ENCODE measurements at regions not wholly inside any gene's neighbourhood (a gene's known extent, or its start where the extent isn't known, plus 50 kb on each side); places are given as distances from the start of the nearest gene placed in this dataset.

GRCh38 chr10:44051584-44052385 is 333.1 kb downstream of the CXCL12 start:
- intact Hi-C loops (cut with DNase I), result no loop called here
- peak in 15 of 42 donors; percentile 3 to 61 (median 37) for DNase-seq

DNA sequence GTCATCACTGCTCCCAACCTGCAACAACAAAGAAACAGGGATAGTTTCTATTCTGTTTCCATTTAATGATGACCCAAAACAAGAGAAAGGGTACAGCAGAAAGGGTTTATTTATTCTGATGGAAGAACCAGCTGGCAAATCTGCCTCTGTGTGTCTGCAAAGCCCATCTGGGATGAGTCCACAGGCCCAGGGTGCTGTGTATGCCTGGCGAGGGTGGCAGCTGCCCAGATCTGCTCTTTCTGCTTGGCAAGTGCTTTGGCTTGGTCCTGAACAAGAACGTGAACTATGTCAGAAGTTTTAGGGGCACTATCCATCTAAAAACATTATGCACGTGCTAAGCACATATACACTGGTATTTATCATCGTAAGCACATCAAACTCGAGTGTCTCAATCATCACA is 333.8 kb downstream of the CXCL12 start:
- intact Hi-C loops (cut with DNase I), result no loop called here
- DNase-seq, result no peak

DNA sequence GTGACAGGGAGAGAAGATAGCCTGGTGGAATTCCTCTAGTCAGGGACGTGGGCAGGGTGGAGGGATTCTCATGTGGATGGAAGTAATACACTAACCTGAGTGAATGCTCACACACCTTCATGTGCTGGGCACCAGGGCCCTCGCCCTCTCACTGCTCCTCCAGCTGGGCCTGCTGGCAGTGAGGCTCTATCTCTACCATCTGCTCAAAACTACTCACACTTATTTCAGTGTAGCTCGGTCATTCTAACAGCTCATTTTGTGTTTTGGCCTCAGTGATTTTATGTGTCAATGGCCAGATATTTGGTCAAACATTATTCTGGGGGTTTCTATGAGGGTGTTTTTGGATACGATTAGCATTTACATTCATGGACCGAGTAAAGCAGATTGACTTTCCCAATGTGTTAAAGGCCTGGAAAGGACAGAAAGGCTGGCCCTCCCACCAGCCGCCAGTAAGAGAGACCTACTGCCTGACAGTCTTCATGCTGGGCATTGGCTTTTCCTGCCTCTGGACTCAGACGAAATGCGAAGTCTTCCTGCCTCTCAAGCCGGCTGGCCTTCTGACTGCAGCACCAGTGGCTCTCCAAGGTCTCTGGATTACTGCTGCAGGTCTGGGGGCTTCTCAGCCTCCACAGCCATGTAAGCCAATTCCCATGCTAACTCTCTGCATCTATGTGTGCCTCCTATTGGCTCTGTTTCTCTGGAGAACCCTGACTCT is 335.4 kb downstream of the CXCL12 start:
- intact Hi-C loops (cut with DNase I), result no loop called here
- no peak for DNase-seq

GRCh38 chr10:44047361-44047760 is 337.5 kb downstream of the CXCL12 start:
- intact Hi-C loops (cut with DNase I), result no loop called here
- no peak for DNase-seq

GRCh38 chr10:44046605-44047004 is 338.3 kb downstream of the CXCL12 start:
- DNase-seq, result peak in 8 of 42 donors; percentile 16 to 42 (median 32)

DNA sequence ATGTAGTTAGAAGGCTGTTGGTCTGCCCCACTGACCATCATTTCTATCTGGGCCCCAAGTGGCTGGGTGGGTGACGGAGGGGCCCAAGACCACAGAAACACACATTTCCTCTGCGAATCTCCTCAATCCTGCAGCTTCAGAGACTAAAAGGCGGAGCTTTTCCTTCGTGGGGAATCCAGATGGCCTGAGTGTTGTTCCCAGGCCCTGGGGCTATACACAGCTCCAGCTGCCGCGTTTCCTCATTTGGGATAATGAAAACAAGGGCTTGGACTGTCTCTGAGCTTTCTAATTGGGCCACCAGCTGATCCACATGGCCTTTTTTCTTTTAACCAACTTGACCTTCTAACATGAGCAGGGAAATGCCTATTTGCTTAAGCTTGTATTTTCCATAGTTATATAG is 339.9 kb downstream of the CXCL12 start:
- intact Hi-C loops (cut with DNase I), result no loop called here
- no peak for DNase-seq

More at GRCh38 chr10:44046605-44047004, 338.3 kb downstream of the CXCL12 start:
- intact Hi-C loops (cut with DNase I), result no loop called here

GRCh38 chr10:44044549-44044948 is 340.3 kb downstream of the CXCL12 start:
- intact Hi-C loops (cut with DNase I), result no loop called here
- DNase-seq, result peak in 1 of 42 donors; percentile 16

DNA sequence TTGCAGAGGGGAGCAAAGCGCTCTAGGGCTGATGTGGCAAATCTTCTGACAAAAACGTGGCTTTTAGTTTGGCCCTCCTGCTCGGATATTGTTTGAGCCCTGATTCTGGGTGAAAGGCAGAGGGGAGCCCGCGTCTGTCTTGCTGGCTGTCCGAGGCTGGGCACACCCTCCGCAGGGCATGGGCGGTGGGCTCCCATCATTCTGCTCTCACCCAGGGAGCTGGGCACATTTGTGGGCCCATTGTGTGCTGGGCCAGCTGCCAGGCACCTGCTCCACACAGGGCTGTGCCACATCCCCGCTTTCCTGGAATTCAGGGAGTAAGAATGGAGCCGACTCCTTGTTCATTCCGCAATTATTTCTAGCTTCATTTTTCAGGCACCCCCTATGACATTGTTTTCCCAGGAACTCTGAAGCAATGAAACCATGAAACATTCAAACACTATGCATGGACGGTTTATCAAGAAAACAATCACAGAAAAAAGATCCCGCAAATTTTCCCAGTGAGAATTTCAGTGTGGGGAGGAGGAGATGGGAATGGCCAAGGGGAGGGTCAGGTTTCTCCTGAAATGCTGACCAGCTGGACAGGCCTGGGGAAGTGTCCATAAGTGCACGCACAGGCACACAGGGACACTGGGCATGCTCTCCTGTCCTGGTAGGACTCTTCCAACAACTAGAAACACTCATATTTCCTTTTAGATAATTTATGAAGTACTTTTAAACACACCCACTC is 341.1 kb downstream of the CXCL12 start:
- peak in 1 of 42 donors; percentile 24 for DNase-seq
- intact Hi-C loops (cut with DNase I), result no loop called here

DNA sequence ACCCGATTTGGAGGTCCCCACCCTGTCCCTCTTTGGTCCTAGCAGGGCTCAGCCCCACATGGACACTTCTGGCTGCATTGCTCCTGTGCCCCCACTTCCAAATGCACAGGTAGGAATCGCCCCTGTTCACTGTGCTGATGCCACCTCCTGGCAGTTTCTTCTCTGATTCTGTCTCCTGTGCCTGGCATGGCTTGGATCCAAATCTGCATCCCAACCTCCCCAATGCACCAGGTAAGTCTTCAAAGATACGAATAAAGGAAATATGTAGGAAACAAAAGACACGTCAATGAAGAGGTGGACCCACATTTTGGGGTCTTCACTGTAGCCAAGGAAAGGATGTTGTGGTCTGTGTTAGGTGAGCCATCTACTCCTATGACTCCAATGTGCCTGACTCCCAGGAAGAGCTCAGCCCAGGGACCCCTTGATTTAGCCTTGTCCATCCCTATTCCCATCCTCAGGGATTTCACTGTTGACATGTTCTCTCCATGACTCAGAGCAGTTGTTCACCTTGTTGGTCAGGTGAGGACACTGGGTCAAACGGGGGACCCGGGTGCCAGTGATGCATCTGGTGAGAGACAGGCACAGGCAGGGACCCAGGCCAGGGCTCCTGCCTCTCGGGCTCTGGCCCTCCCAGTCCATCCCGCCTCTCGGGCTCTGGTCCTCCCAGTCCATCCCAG is 341.8 kb downstream of the CXCL12 start:
- intact Hi-C loops (cut with DNase I), result no loop called here
- DNase-seq, result peak in 1 of 42 donors; percentile 36

DNA sequence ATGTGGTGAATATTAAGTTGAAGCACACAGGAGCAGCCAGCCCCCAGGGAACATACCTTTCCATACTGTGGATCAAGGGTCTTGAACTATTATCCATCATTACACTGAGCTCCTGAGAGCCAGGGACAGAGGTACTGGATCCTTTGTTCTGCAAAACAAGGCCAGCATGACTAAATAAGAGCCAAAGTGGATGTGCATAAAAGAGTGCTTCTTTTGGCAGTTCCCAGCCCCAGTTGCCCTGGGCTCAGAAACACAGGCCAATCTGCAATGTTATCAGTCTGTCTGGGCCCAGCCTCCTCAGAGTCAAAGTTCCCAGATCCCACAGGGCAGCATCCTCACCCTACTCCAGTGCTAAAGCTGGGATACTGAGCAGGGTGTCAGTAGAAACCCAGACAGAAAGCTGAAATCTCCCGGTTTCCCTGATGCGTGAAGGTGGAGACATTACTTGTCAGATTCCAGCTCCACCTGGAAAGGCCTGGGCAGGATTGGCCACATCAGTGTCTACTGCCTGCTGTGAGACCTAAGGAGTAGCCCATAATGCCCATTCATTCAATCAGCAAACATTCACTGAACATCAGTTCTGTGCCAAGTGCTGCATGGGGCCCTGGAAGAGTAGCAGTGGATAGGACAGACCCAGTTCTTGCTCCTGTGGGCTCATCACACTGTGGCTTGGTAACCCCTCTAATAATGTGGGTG is 342.7 kb downstream of the CXCL12 start:
- DNase-seq, result peak in 1 of 42 donors; percentile 18
- intact Hi-C loops (cut with DNase I), result no loop called here

DNA sequence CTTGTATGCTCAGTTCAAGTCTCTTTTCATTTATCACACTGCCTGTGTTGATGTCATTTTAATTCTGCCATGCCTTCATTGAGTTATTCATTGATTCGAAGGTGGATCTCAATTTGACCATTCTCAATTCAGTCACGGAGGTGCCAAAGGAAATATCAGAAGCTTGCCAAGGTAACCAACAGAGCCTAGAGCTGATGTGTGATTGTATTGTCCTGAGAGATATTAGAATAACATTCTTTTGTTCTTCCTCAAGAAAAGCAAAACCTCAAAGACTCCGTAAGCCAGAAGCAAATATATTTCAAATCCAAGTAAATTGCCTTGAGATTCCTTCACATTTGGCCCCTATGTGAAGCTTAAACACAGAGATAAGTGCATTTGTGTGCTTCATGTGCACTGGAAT is 345.3 kb downstream of the CXCL12 start:
- intact Hi-C loops (cut with DNase I), result no loop called here
- no peak for DNase-seq

- intact Hi-C loops (cut with DNase I), result no loop called here
- DNase-seq, result peak in 1 of 42 donors; percentile 7
Observed at GRCh38 chr10:44036425-44036824, 348.5 kb downstream of the CXCL12 start.

DNA sequence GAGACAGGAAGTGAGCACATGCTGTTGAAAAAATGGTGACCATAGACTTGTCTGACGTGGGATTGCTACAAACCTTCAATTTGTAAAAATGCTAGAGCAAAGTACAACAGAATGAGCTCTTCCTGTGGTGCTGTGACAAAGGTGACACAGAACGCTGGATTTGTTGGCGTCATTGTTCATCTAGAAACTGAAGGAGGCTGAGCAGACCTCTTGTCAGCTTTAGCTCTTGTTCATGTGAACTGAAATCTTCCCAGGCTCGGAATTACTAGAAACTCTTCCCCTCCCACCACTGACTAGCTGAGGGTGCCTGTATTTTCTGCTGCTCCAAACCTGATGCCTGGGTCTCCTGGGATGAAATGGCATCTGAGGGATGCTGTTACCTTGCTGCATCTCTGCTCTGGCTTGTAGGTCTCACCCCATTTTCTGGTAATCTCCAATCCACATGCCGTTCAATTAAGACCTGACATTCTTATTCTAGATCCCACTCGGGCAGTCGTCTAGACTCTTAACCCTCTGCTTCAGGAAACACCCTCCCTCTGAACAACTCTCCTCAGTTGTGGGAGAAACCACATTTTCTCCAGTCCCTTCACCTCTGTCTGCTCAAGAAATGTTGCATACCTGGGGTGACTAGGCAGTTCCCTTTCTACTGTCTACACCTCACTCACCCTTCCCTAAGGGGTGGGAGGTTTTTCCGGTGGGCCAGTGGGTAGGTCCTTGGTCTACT is 349.3 kb downstream of the CXCL12 start:
- intact Hi-C loops (cut with DNase I), result no loop called here
- peak in 1 of 42 donors; percentile 16 for DNase-seq

GRCh38 chr10:44034946-44035345 is 350.0 kb downstream of the CXCL12 start:
- intact Hi-C loops (cut with DNase I), result no loop called here
- DNase-seq, result no peak

DNA sequence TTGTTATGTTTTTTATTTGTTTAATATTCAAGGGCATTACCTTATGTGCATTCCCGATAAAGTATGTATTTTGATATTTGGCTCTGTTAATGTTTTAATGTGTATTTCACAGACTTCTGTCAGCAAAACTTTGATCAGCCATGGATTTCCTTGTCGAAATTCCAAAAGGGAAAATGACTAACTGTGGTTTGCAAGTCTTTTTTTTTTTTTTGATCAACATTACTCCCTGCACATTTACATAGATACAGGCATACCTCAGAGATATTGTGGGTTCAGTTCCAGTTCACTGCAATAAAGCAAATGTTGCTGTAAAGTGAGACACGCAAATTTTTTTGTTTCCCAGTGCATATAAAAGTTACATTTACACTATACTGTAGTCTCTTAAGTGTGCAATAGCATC is 351.9 kb downstream of the CXCL12 start:
- intact Hi-C loops (cut with DNase I), result no loop called here

DNA sequence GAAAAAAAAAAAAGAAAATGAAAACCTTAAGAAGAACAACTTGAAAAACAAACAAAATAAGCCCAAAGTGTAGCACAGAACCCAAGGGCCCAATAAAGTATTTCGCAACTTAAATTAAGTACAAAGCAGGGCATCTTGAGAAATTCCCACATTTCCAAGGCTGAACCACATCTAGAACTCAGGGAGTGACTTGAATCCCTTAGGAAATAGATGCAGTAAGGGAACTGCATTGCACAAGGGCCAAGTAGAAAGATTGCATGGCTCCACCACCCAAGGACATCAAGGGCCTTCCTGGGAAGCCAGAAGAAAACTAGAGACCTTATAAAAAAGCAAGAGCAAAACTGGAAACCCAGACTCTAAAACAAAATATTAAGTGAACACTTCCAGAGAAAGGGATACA is 352.7 kb downstream of the CXCL12 start:
- no peak for DNase-seq
- intact Hi-C loops (cut with DNase I), result no loop called here

More for the DNA sequence above, 351.9 kb downstream of the CXCL12 start:
- no peak for DNase-seq

DNA sequence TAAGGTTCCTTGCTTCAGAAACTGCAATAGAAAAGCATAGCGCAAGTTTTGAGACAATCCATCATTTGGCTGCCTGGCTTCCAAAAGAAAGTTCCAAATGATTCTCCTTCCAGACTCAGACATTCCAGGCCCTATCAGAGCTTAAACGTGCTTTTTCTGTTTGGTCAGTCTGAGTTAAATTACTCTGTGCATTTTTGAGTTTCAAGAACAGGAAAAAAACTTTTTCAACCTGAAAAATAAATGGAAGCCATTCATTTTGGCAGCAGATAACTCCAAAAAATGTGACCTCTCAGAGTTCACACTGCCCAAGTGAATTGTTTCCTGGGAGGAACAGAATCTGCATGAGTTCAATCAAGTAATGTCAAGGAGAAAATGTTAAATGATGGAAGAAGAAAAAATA is 354.2 kb downstream of the CXCL12 start:
- intact Hi-C loops (cut with DNase I), result no loop called here

GRCh38 chr10:44030132-44030531 is 354.8 kb downstream of the CXCL12 start:
- intact Hi-C loops (cut with DNase I), result no loop called here
- no peak for DNase-seq

More for the DNA sequence above, 354.2 kb downstream of the CXCL12 start:
- no peak for DNase-seq
